Central memory CD8-positive, alpha-beta T cell (primary cell): ENCODE measurements at regions not wholly inside any gene's neighbourhood (a gene's known extent, or its start where the extent isn't known, plus 50 kb on each side); places are given as distances from the start of the nearest gene placed in this dataset.
"Not testable (repeated sequence)": the region's sequence is repeated elsewhere in the genome, so short reads cannot be mapped to it uniquely, and the experiment has no call there.

Experiments used
- ATAC-seq: fragments of 150-1000 bp; cut with Tn5 transposase; replicated peaks from 2 replicates; pipeline ENCODE4 v1.10.0; 2022; ENCODE audit warnings: mild to moderate bottlenecking, moderate FRiP score, moderate number of reproducible peaks; ENCODE audit not compliant: poor library complexity, severe bottlenecking; ENCODE audit errors: extremely low read depth
- DNase-seq, 2 donors: peaks; one replicate each; pipeline ENCODE4 v3.0.0; 2021; ENCODE audit warnings: low spot score in 2 of 2
- H3K27ac Mint-ChIP-seq: one replicate; pipeline ENCODE4 v1.8.0; 2022; ENCODE audit warnings: low read depth, mild to moderate bottlenecking, moderate library complexity, mixed read lengths
- H3K27me3 Mint-ChIP-seq: one replicate; pipeline ENCODE4 v1.8.0; 2022; ENCODE audit warnings: mixed read lengths
- H3K36me3 Mint-ChIP-seq: one replicate; pipeline ENCODE4 v1.8.0; 2022; ENCODE audit warnings: mild to moderate bottlenecking, moderate library complexity, mixed read lengths; ENCODE audit not compliant: insufficient read depth
- H3K4me1 Mint-ChIP-seq: one replicate; pipeline ENCODE4 v1.8.0; 2022; ENCODE audit warnings: mixed read lengths
- H3K4me3 Mint-ChIP-seq: one replicate; pipeline ENCODE4 v1.8.0; 2022; ENCODE audit warnings: mild to moderate bottlenecking, moderate library complexity, mixed read lengths
- H3K9me3 Mint-ChIP-seq: one replicate; pipeline ENCODE4 v1.8.0; 2022; ENCODE audit warnings: mixed read lengths

- H3K27ac Mint-ChIP-seq: no peak overlapping the region
- H3K4me1 Mint-ChIP-seq: no peaks in the 10 kb centered on the region
- peaks cover 32% of the 10 kb centered on the region for H3K9me3 Mint-ChIP-seq
- ATAC-seq (no peak), DNase-seq (no peak)
- H3K4me3 Mint-ChIP-seq: no peak overlapping the region
- H3K36me3 Mint-ChIP-seq: no peaks in the 10 kb centered on the region
- H3K27me3 Mint-ChIP-seq: no peaks in the 10 kb centered on the region
Observed at GRCh38 chr3:5505997-5506396, 318.5 kb downstream of the EDEM1 start.

DNA sequence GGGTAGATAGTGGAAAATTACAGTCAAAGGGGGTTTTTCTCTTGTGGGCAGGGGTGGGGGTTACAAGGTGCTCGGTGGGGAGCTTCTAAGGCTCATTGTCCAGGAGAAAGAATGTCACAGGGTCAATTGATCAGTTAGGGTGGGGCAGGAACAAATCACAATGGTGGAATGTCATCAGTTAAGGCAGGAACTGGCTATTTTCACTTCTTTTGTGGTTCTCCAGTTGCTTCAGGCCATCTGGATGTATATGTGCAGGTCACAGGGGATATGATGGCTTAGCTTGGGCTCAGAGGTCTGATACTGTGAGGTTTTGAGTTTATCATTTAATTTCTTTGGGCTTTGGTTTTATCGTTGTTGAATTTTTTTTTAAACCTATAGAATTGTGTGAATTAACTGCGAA lies 321.4 kb downstream of the EDEM1 start:
- not testable (repeated sequence) for H3K36me3 Mint-ChIP-seq, H3K4me1 Mint-ChIP-seq, ATAC-seq, DNase-seq, H3K27ac Mint-ChIP-seq, H3K4me3 Mint-ChIP-seq, H3K27me3 Mint-ChIP-seq
- peaks cover 56% of the 10 kb centered on the region for H3K9me3 Mint-ChIP-seq

- Mint-ChIP-seq H3K9me3 (peaks cover 59% of the 10 kb centered on the region), H3K36me3 (no peaks in the 10 kb centered on the region), H3K4me3 (no peak overlapping the region), H3K27ac (no peak overlapping the region), H3K27me3 (no peaks in the 10 kb centered on the region), H3K4me1 (no peaks in the 10 kb centered on the region)
- no peak for ATAC-seq
- no peak for DNase-seq
Observed at GRCh38 chr3:5510300-5510699, 322.8 kb downstream of the EDEM1 start.

- Mint-ChIP-seq H3K27me3 (no peaks in the 10 kb centered on the region), H3K9me3 (peaks cover 15% of the 10 kb centered on the region), H3K4me3 (no peak overlapping the region), H3K4me1 (no peaks in the 10 kb centered on the region), H3K27ac (no peak overlapping the region), H3K36me3 (no peaks in the 10 kb centered on the region)
- no peak for DNase-seq
- no peak for ATAC-seq
Observed at GRCh38 chr3:5517921-5518320, 330.4 kb downstream of the EDEM1 start.

- H3K36me3 Mint-ChIP-seq: no peaks in the 10 kb centered on the region
- H3K4me1 Mint-ChIP-seq: no peaks in the 10 kb centered on the region
- DNase-seq: no peak
- ATAC-seq: no peak
- H3K27ac Mint-ChIP-seq: no peak overlapping the region
- no peak overlapping the region for H3K4me3 Mint-ChIP-seq
- H3K27me3 Mint-ChIP-seq: no peaks in the 10 kb centered on the region
- peaks cover 5% of the 10 kb centered on the region for H3K9me3 Mint-ChIP-seq
Observed at GRCh38 chr3:5520237-5520636, 332.7 kb downstream of the EDEM1 start.

DNA sequence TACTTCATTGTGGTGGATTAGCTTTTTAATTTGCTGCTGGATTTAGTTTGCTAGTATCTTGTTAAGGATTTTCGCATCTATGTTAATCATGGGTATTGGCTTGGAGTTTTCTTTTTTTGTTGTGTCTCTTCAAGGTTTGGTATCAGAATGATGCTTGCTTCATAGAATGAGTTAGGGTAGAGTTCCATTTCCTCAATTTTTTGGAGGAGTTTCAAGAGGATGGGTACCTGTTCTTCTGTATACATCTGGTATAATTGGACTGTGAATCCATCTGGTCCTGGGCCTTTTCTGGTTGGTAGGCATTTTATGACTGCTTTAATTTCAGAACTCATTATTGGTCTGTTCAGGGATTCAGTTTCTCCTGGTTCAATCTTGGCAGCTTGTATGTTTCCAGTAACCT lies 335.6 kb downstream of the EDEM1 start:
- no peak for ATAC-seq
- no peak overlapping the region for H3K4me3 Mint-ChIP-seq
- H3K36me3 Mint-ChIP-seq: no peaks in the 10 kb centered on the region
- no peak overlapping the region for H3K27ac Mint-ChIP-seq
- no peak for DNase-seq
- H3K27me3 Mint-ChIP-seq: no peaks in the 10 kb centered on the region
- peaks cover 5% of the 10 kb centered on the region for H3K9me3 Mint-ChIP-seq
- H3K4me1 Mint-ChIP-seq: no peaks in the 10 kb centered on the region

- Mint-ChIP-seq H3K4me3 (no peak overlapping the region), H3K27me3 (no peaks in the 10 kb centered on the region), H3K9me3 (no peaks in the 10 kb centered on the region), H3K27ac (no peak overlapping the region), H3K36me3 (no peaks in the 10 kb centered on the region), H3K4me1 (no peaks in the 10 kb centered on the region)
- no peak for DNase-seq
- no peak for ATAC-seq
Observed at GRCh38 chr3:5531039-5531438, 343.5 kb downstream of the EDEM1 start.

GRCh38 chr3:5531741-5532290 lies 344.3 kb downstream of the EDEM1 start:
- Mint-ChIP-seq H3K36me3 (no peaks in the 10 kb centered on the region), H3K4me1 (no peaks in the 10 kb centered on the region), H3K27me3 (no peaks in the 10 kb centered on the region), H3K27ac (no peak overlapping the region), H3K4me3 (no peak overlapping the region), H3K9me3 (no peaks in the 10 kb centered on the region)
- ATAC-seq: no peak
- DNase-seq: no peak

DNA sequence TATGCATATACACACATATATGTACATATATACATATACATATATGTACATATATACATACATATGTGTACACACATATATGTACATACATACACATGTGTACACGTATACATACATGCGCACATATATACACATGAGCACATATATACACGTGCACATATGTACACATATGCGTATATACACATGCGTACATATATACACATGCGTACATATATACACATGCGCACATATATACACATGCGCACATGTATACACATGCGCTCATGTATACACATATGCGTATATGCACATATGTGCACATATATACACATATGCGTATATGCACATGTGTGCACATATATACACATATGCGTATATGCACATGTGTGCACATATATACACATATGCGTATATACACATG lies 353.0 kb downstream of the EDEM1 start:
- Mint-ChIP-seq H3K27ac (no peak overlapping the region), H3K27me3 (no peaks in the 10 kb centered on the region), H3K4me3 (no peak overlapping the region), H3K4me1 (no peaks in the 10 kb centered on the region), H3K9me3 (peaks cover 15% of the 10 kb centered on the region), H3K36me3 (no peaks in the 10 kb centered on the region)
- no peak for ATAC-seq
- DNase-seq: no peak

- H3K36me3 Mint-ChIP-seq: no peaks in the 10 kb centered on the region
- H3K4me1 Mint-ChIP-seq: no peaks in the 10 kb centered on the region
- no peak overlapping the region for H3K4me3 Mint-ChIP-seq
- DNase-seq: no peak
- ATAC-seq: no peak
- H3K9me3 Mint-ChIP-seq: peaks cover 22% of the 10 kb centered on the region
- no peak overlapping the region for H3K27ac Mint-ChIP-seq
- H3K27me3 Mint-ChIP-seq: no peaks in the 10 kb centered on the region
Observed at GRCh38 chr3:5542472-5542871, 355.0 kb downstream of the EDEM1 start.

DNA sequence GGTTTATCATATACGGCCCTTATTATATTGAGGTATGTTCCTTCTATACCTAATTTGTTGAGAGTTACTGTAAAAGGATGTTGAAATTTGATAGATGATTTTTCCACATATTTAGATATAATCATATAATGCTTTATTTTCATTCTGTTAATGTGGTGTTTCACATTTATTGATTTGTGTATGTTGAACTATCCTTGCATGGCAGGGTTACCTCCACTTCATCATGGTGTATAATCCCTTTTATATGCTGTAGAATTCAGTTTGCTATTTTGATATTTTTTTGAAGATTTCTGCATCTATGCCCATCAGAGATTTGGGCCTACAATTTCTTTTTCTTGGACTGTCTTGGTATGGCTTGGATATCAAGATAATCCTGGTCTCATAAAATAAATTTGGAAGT lies 355.5 kb downstream of the EDEM1 start:
- ATAC-seq: no peak
- no peaks in the 10 kb centered on the region for H3K4me1 Mint-ChIP-seq
- no peaks in the 10 kb centered on the region for H3K36me3 Mint-ChIP-seq
- H3K4me3 Mint-ChIP-seq: no peak overlapping the region
- no peak for DNase-seq
- H3K27me3 Mint-ChIP-seq: no peaks in the 10 kb centered on the region
- no peak overlapping the region for H3K27ac Mint-ChIP-seq
- peaks cover 22% of the 10 kb centered on the region for H3K9me3 Mint-ChIP-seq

GRCh38 chr3:5545719-5546118 lies 358.2 kb downstream of the EDEM1 start:
- DNase-seq: no peak
- Mint-ChIP-seq H3K27me3 (no peaks in the 10 kb centered on the region), H3K4me1 (no peaks in the 10 kb centered on the region), H3K36me3 (no peaks in the 10 kb centered on the region), H3K27ac (no peak overlapping the region), H3K4me3 (no peak overlapping the region), H3K9me3 (peaks cover 33% of the 10 kb centered on the region)
- ATAC-seq: no peak

DNA sequence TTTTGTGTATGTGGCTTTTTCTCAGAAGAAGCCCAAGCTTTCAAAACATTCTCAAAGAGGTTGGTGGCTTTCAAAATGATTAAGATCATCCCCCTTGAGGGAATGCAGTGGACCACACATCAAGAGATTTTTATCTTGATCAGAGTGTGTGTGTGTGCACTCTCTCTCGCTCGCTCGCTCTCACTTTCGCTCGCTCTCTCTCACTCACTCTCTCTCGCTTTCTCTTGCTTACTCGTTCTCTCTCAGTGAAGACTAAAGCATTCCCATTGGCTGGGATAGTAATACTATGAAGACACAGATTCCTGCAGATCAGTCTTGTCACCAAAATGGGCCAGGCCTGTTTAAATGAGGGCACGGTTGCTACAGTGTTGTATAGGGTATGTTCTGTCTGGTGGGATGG lies 365.7 kb downstream of the EDEM1 start:
- Mint-ChIP-seq H3K9me3 (peaks cover 23% of the 10 kb centered on the region), H3K27me3 (no peaks in the 10 kb centered on the region), H3K4me1 (no peaks in the 10 kb centered on the region), H3K36me3 (no peaks in the 10 kb centered on the region), H3K4me3 (no peak overlapping the region), H3K27ac (no peak overlapping the region)
- DNase-seq (no peak), ATAC-seq (no peak)

DNA sequence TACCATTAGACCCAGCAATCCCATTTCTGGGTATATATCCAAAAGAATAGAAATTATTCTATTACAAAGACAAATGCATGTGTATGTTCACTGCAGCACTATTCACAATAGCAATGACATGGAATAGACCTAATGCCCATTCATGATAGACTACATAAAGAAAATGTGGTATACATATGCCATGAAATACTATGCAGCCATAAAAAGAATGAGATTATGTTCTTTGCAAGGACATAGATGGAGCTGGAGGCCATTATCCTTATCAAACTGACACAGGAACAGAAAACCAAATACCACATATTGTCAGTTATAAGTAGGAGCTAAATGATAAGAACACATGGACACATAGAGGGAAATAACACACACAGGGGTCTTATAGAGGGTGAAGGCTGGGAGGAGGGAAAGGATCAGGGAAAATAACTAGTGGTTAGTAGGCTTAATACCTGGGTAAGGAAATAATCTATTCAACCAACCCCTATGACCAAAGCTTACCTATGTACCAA lies 366.8 kb downstream of the EDEM1 start:
- ATAC-seq (no peak), DNase-seq (no peak)
- no peaks in the 10 kb centered on the region for H3K36me3 Mint-ChIP-seq
- H3K27me3 Mint-ChIP-seq: no peaks in the 10 kb centered on the region
- peaks cover 21% of the 10 kb centered on the region for H3K9me3 Mint-ChIP-seq
- no peak overlapping the region for H3K27ac Mint-ChIP-seq
- H3K4me1 Mint-ChIP-seq: no peaks in the 10 kb centered on the region
- no peak overlapping the region for H3K4me3 Mint-ChIP-seq
